Activated B cell treated with CpG ODN at 0.5 μM for 24 hours (primary cell): ENCODE measurements at regions not wholly inside any gene's neighbourhood (a gene's known extent, or its start where the extent isn't known, plus 50 kb on each side); places are given as distances from the start of the nearest gene placed in this dataset.
"Not testable (repeated sequence)": the region's sequence is repeated elsewhere in the genome, so short reads cannot be mapped to it uniquely, and the experiment has no call there.

ENCODE experiments used
- ATAC-seq: fragments of 200-7000 bp; cut with Tn5 transposase; one replicate; pipeline ENCODE4 v1.10.0; 2021; ENCODE audit warnings: low read depth, mild to moderate bottlenecking, moderate library complexity
- CTCF ChIA-PET: fragments of 350-600 bp; sonication (Branson Sonifier 250); formaldehyde crosslinking; loops from one replicate; lab custom pipeline; 2021; ENCODE audit warnings: antibody characterized with exemption; lab: Charles Lee
- POLR2A ChIA-PET: fragments of 350-600 bp; sonication (Branson Sonifier 250); formaldehyde crosslinking; loops from one replicate; lab custom pipeline; 2021; ENCODE audit warnings: antibody characterized with exemption; lab: Charles Lee
- DNase-seq: peaks from one replicate; pipeline ENCODE4 v3.0.0; 2022
- H3K27ac Mint-ChIP-seq: one replicate; pipeline ENCODE4 v1.8.0; 2020; ENCODE audit warnings: mixed read lengths
- H3K27me3 Mint-ChIP-seq: one replicate; pipeline ENCODE4 v1.8.0; 2021; ENCODE audit warnings: mixed read lengths
- H3K36me3 Mint-ChIP-seq: one replicate; pipeline ENCODE4 v1.8.0; 2021; ENCODE audit warnings: low read depth, mixed read lengths
- H3K4me1 Mint-ChIP-seq: one replicate; pipeline ENCODE4 v1.8.0; 2021; ENCODE audit warnings: mixed read lengths
- H3K4me3 Mint-ChIP-seq: one replicate; pipeline ENCODE4 v1.8.0; 2020; ENCODE audit warnings: mild to moderate bottlenecking, mixed read lengths
- H3K9me3 Mint-ChIP-seq: one replicate; pipeline ENCODE4 v1.8.0; 2020; ENCODE audit warnings: mixed read lengths
- CTCF ChIP-seq: fragments of 200-600 bp; IDR thresholded peaks from one replicate; pipeline ENCODE4 v1.8.0; 2022; ENCODE audit warnings: antibody characterized with exemption, mild to moderate bottlenecking
- intact Hi-C: fragments of 100-400 bp; cut with micrococcal nuclease; formaldehyde crosslinking; loops from one replicate; pipeline ENCODE4 v1.15.1; 2024

GRCh38 chrX:147228153-147228552 lies 413.6 kb upstream of the CXorf51A start:
- no peaks in the 10 kb centered on the region for H3K4me1 Mint-ChIP-seq
- ChIA-PET CTCF (no interaction called here), POLR2A (no interaction called here)
- TF ChIP-seq CTCF, result no peak
- H3K9me3 Mint-ChIP-seq, result peaks cover 7% of the 10 kb centered on the region
- no peaks in the 10 kb centered on the region for H3K27me3 Mint-ChIP-seq
- H3K4me3 Mint-ChIP-seq, result no peak overlapping the region
- DNase-seq (no peak), ATAC-seq (no peak)
- H3K27ac Mint-ChIP-seq, result no peak overlapping the region
- intact Hi-C loops, result no loop called here
- H3K36me3 Mint-ChIP-seq, result no peaks in the 10 kb centered on the region

GRCh38 chrX:147226801-147227200 lies 412.3 kb upstream of the CXorf51A start:
- Mint-ChIP-seq H3K9me3 (peaks cover 6% of the 10 kb centered on the region), H3K36me3 (no peaks in the 10 kb centered on the region), H3K27ac (no peak overlapping the region), H3K4me3 (no peak overlapping the region), H3K4me1 (no peaks in the 10 kb centered on the region), H3K27me3 (no peaks in the 10 kb centered on the region)
- ChIA-PET POLR2A (no interaction called here), CTCF (no interaction called here)
- ATAC-seq (no peak), DNase-seq (no peak)
- intact Hi-C loops, result no loop called here
- no peak for TF ChIP-seq CTCF

- ChIA-PET CTCF (no interaction called here), POLR2A (no interaction called here)
- Mint-ChIP-seq H3K36me3 (no peaks in the 10 kb centered on the region), H3K27me3 (no peaks in the 10 kb centered on the region), H3K27ac (no peak overlapping the region), H3K9me3 (no peaks in the 10 kb centered on the region), H3K4me3 (no peak overlapping the region), H3K4me1 (no peaks in the 10 kb centered on the region)
- ATAC-seq (no peak), DNase-seq (no peak)
- intact Hi-C loops, result no loop called here
- TF ChIP-seq CTCF, result no peak
These were observed 402.8 kb upstream of the CXorf51A start for GRCh38 chrX:147217334-147217733.

GRCh38 chrX:147200494-147200893 lies 385.9 kb upstream of the CXorf51A start:
- H3K9me3 Mint-ChIP-seq, intact Hi-C loops, H3K27ac Mint-ChIP-seq, H3K27me3 Mint-ChIP-seq, H3K36me3 Mint-ChIP-seq, ATAC-seq, POLR2A ChIA-PET, H3K4me1 Mint-ChIP-seq, H3K4me3 Mint-ChIP-seq, DNase-seq: not testable (repeated sequence)
- CTCF ChIA-PET, result interaction anchor here (0.7 kb wide), 1 partner anchor 1044 kb away, joined by 3 read pairs; no protein-coding TSS in a partner anchor

GRCh38 chrX:147191361-147191760 lies 376.8 kb upstream of the CXorf51A start:
- ChIA-PET POLR2A (no interaction called here), CTCF (no interaction called here)
- Mint-ChIP-seq H3K9me3 (peaks cover 5% of the 10 kb centered on the region), H3K4me1 (no peaks in the 10 kb centered on the region), H3K36me3 (no peaks in the 10 kb centered on the region), H3K4me3 (no peak overlapping the region), H3K27me3 (no peaks in the 10 kb centered on the region), H3K27ac (no peak overlapping the region)
- intact Hi-C loops, result no loop called here
- TF ChIP-seq CTCF, result no peak
- ATAC-seq, result no peak
- DNase-seq, result no peak

GRCh38 chrX:147183161-147183560 lies 368.6 kb upstream of the CXorf51A start:
- POLR2A ChIA-PET, result no interaction called here
- CTCF ChIA-PET, result no interaction called here
- Mint-ChIP-seq H3K4me3 (no peak overlapping the region), H3K36me3 (no peaks in the 10 kb centered on the region), H3K9me3 (peaks cover 2% of the 10 kb centered on the region), H3K27me3 (no peaks in the 10 kb centered on the region), H3K27ac (no peak overlapping the region), H3K4me1 (no peaks in the 10 kb centered on the region)
- no peak for DNase-seq
- ATAC-seq, result no peak
- TF ChIP-seq CTCF, result no peak
- intact Hi-C loops, result no loop called here
